Sigmoid colon (tissue), 4 donors: ENCODE measurements at regions not wholly inside any gene's neighbourhood (a gene's known extent, or its start where the extent isn't known, plus 50 kb on each side); places are given as distances from the start of the nearest gene placed in this dataset.

Experiments
- POLR2A ChIP-seq, 2 donors: fragments of 450-650 bp; IDR thresholded peaks; one replicate each; pipeline ENCODE4 v1.6.1; 2016; ENCODE audit warnings: antibody characterized with exemption in 2 of 2, mild to moderate bottlenecking in 2 of 2, moderate library complexity in 2 of 2
- POLR2AphosphoS5 ChIP-seq, 4 donors: sonication (generic); formaldehyde crosslinking; IDR thresholded peaks; one replicate each; pipeline ENCODE4 v1.6.1; 2017; ENCODE audit warnings: antibody characterized with exemption in 4 of 4

GRCh38 chr1:56120021-56120420, 459.3 kb downstream of the PLPP3 start:
- TF ChIP-seq POLR2A (IDR thresholded peaks at IDR 0.05): no peak
- no peak for TF ChIP-seq POLR2AphosphoS5 (IDR thresholded peaks at IDR 0.05)
